DOHH2 (cell line): ENCODE measurements at regions not wholly inside any gene's neighbourhood (a gene's known extent, or its start where the extent isn't known, plus 50 kb on each side); places are given as distances from the start of the nearest gene placed in this dataset.

ENCODE experiments used
- EZH2phosphoT487 ChIP-seq: fragments of 200-600 bp; sonication (generic); IDR thresholded peaks from 2 replicates; pipeline ENCODE4 v1.6.1; 2017; ENCODE audit warnings: borderline replicate concordance, mild to moderate bottlenecking, antibody characterized with exemption, low read length, moderate library complexity, mixed read lengths
- TF ChIP-seq, protein P1 (sequence below): fragments of 200-600 bp; sonication (generic); IDR thresholded peaks from one replicate; pipeline ENCODE4 v1.5.1; 2014; ENCODE audit warnings: antibody characterized with exemption, mild to moderate bottlenecking, low read depth, low read length; ENCODE audit not compliant: poor library complexity, severe bottlenecking

DNA sequence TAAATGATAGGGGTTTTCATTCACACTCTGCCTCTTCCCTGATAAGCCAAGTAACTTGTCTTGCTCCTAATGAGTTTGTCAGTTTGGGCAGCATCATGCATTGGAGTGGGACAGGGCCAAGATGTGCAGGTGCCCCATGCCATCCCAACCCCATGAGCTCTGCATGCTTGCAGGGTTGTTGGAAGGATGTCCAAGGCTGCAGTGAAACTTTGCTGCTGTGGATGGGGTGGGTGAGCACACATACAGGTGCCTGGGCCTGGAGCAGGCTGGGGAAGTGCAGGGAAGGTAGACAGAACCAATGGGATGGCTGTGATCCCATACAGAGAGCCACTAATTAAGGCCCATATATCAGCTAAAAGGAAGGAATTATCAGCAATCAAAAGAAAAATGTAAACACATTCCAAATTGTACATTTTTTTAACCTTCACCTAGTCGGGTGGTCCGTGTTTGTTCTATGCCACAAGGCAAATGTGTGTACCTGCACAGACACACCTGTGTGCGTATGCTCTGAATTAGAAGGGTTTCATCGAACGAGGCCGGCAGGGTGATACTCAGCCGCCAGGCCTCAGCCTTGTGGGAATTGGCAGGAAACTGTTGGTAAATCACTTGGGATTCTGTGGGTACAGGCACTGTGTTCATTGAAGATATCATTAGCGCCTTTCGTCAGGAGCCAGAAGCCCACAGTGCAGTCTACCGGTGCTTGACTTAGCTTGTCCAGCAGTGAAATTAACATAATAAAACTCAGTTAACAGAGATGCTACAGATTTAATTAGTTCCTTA lies 342.9 kb downstream of the MYCN start:
- TF ChIP-seq, protein P1, sequence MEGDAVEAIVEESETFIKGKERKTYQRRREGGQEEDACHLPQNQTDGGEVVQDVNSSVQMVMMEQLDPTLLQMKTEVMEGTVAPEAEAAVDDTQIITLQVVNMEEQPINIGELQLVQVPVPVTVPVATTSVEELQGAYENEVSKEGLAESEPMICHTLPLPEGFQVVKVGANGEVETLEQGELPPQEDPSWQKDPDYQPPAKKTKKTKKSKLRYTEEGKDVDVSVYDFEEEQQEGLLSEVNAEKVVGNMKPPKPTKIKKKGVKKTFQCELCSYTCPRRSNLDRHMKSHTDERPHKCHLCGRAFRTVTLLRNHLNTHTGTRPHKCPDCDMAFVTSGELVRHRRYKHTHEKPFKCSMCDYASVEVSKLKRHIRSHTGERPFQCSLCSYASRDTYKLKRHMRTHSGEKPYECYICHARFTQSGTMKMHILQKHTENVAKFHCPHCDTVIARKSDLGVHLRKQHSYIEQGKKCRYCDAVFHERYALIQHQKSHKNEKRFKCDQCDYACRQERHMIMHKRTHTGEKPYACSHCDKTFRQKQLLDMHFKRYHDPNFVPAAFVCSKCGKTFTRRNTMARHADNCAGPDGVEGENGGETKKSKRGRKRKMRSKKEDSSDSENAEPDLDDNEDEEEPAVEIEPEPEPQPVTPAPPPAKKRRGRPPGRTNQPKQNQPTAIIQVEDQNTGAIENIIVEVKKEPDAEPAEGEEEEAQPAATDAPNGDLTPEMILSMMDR = no peak
- no peak for TF ChIP-seq EZH2phosphoT487
